ENCODE measurements at regions not wholly inside any gene's neighbourhood (a gene's known extent, or its start where the extent isn't known, plus 50 kb on each side); places are given as distances from the start of the nearest gene placed in this dataset.

DNA sequence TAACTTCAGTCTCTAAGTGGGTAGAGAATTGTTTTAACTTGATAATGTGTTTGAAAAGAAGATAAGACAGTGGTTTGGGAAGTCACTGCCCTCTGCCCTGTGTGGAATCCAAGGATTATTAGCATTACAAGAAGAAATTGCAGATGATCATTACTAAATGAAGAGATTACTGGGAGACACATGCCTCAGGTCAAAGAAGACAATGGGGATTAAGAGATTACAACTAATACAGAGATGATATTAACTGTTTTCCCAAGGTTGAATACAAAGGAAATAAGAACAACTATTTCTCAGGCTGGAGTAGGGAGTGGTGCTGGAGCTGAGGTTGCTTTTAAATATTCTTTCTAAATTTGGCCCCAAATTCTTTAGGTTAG is 166.0 kb downstream of the TRMT11 start:
- DNase-seq: no peak

- no peak for DNase-seq
Measured at GRCh38 chr6:126153661-126154060, 167.3 kb downstream of the TRMT11 start.

DNA sequence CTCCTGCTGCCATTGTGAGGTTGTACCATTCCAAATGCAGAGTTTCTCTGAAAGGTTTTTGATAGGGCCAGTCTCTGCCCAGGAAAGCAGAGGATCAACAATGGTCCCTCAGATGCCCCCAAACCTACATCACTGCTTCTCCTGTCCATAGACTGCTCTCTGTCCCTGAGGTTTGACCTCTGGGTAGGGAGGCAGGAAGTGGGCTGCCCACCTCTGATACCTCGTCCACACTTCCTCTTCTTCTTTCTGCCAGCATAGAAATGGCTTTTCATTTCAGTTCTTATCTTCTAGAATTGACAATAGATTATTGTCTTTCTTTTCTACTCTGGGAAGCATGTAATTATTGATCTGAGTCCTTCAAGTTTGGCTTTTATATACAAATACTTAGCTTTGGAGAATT is 170.6 kb downstream of the TRMT11 start:
- DNase-seq: no peak

DNA sequence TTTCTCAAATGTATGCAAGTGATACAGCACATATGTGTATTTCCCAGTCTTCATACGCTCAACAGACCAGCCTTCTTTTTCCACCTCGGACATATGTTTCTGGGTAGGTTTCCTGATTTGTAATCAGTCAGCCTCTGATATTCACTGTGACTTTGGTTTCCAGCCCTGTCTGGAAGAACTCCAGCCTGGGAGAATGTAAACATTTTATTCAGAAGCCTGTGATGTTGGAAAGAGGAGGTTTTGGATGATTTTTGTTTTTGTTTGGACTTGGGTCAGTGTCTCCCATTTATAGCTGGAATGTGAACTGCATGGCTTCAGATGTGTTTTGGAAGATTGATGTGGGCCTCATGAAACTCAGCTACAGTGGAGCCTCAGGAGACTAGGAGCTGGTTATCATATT is 172.2 kb upstream of the CENPW start:
- no peak for DNase-seq

- no peak for DNase-seq
Measured at GRCh38 chr6:126170433-126170832, 169.5 kb upstream of the CENPW start.

DNA sequence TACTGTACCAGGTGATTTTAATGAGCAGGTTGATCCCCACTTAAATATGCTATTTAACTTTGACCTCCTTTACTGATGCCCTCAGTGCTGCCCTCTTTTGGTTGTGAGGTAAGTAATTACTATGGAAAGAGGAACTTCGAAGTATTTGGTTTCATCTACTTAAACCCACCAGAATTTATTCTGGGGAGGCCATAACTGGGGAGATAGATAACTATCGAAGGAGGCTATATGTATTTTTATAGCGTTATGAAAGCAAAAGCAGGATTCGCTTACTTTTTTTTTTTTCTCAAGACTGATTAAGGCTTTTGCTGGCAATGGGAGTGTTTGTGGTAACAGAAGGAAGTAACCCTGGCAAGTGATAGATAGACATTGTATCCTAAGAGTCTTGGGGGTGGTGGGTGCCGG is 168.9 kb upstream of the CENPW start:
- peak; percentile 11 to 12 for DNase-seq

DNA sequence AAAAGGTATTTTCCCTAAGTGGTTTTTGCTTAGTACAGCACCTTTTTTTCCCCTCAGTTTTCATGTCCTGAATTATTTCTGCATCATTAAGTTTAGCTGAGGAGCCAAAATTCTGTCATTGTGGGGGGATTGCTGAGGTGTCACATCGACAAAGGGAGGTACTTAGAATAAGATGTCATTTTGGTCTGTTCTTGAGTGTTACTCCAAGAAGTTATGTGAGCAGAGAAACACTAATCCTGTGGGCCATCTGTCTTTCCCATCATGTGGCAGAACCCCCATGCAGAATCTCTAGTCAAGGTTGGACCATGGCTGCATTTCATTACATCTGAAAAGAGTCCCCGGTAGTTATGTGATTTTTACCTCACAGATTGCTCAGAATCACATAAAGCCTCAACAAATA is 167.8 kb upstream of the CENPW start:
- DNase-seq: no peak

DNA sequence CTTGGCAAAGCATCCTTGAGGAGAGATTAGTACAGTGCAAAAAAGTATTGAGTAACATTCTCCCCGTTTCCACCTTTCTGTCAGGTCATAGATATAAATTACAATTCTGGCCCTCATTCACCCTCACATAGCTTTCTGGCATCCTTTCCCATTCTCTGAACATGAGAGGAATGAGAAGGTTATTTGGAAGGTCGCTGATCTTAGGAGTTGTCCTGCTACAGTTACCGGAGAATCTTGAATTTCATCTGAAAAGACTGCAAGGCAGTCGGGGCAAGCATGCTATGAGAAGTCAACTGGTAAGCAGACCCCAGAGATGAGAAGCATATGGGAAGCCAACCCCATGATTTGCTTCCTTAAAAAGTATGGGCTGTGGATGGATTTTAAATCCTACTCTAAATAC is 166.7 kb upstream of the CENPW start:
- no peak for DNase-seq

- DNase-seq: no peak
Measured at GRCh38 chr6:126174697-126175096, 165.2 kb upstream of the CENPW start.

GRCh38 chr6:126175251-126175650 is 164.7 kb upstream of the CENPW start:
- DNase-seq: no peak

DNA sequence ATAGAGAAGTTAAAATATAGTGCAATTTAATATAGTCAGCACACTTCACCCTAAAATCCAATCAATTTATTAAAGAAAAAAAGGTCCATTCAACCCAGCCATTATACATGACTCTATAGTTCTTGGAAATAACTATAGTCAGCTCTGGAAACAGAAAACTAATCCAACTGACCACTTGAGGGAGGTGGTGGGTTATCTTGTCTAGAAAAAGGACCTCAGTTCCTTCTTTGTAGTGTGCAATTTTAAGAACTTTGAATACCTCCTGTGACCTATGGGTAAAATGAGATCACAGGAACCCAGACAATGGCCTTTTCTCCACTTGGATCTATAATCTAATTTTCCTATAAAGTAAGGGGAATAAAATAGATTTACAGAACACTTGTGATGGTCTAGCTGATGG is 163.6 kb upstream of the CENPW start:
- DNase-seq: no peak

DNA sequence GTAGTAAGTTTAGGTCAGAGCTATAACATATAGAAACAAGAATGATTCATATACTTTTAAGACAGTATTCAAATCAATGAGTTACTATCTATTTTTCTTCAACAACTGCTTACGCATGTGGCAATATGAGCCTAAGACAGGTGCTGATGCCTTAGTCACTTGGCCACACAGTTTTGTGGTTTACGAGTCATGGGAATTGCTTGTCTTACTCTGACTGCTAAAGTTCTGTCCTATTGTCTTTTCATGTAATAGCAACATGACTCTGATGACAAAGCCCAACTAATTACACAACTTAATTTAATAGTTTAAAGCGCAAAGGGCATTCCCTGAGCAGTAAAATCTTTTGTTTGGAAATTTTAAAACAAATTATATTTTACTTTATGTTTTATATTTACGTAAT is 159.3 kb upstream of the CENPW start:
- DNase-seq: peak; percentile 7 to 39

DNA sequence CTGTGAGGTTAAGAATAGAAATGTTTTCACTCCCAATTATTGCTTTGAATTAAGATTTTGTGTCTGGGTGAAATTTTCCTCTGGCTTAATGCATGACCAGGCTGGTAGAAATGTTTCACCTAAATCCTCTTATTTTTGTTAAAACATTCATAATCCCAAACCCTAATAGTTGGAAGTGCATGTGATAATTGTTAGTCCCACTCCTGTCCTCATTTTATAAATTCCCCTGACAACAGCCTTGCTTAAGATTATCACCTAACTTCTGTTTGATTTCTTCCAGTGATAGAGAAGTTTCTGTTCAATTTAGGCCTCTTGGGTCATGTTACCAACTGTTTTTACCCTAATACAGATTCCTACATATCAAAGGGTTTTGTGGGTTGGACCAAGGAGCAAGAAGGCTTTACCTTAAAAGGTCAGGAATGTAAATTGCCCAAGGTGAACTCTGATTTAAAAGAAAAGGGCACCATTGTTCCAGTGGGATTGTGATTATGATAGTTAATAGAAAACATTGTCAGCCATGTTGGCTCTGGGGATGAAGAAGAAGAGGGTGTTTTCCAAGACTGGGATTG is 158.7 kb upstream of the CENPW start:
- DNase-seq: no peak

GRCh38 chr6:126181890-126182289 is 158.0 kb upstream of the CENPW start:
- no peak for DNase-seq

DNA sequence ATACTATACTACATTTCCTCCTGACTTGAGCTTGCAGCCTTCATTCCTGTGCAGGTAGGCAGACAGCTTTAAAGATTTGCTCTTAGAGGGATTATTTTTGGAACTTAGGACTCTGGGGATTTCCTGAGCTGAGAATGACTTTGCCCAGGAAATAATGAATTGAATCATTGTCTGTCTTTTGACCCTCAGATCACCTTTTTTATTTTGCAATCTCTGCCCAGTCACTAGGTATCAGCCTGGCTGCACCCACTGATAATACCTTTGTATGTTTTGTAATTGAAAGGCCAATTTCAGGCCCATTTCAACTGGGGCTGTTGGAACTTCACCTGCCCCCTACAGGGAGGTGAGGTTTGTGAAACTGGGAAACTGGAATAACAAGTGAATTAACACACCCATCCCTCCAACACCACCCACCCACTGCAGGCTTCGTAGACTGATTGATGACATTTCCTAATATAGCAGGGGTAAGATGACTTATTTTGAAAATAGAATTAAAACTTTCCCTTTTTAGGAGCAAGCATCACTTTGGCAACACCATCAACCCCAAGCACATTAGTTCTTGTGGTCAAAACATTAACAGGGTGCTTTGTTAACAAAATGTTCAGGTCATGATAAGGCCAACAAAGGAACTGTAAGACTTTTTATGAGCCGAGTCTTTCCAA is 157.1 kb upstream of the CENPW start:
- no peak for DNase-seq

GRCh38 chr6:126185774-126186173 is 154.1 kb upstream of the CENPW start:
- DNase-seq: no peak

DNA sequence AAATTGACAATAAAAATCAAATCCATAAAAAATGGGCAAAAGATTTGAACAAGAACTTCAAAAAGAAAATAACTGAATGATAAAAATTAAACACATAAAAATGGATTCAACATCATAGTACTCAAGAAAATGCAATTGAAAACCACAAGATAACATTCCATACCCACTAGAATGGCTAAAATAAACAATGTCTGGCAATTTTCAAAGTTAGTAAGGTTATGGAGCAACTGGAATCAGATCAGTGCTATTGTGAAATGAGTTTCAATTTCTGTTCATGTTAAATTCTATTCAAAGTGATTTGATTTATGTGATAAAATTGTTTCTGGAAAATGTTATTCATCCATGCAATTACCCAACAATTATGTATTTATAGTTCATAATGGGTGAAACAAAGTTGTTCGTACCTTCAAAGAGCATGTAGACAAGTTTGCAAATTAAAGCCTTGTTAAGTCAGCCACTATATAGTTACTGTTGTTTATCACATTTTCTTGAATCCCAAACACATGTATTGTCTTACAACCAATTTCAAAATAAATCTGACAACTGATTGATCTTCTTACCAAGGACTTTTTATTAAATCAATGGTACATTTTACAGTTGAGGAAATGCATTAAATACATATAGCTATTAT is 151.5 kb upstream of the CENPW start:
- no peak for DNase-seq

- no peak for DNase-seq
Measured at GRCh38 chr6:126195625-126196236, 144.2 kb upstream of the CENPW start.

- no peak for DNase-seq
Measured at GRCh38 chr6:126198631-126199030, 141.3 kb upstream of the CENPW start.

- no peak for DNase-seq
Measured at GRCh38 chr6:126199466-126199865, 140.4 kb upstream of the CENPW start.

DNA sequence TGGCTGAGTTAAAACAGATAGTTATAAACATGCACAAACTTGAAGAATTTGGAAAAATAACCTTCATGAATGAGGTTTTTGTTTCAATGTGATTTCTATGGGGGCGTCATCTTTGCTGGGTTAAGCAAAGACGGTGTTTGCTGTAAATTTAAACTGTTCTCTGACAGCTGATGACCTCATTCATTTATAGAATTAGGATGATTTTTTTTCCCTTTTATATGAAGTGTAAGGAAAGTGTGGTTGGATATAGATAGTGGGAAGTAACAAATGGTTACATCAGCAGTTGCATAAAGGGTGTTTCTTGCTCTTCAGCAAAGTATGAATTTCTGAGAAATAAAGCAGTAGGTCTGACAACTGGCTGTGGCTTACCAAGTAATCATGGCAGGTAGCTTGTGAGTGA is 137.2 kb upstream of the CENPW start:
- no peak for DNase-seq

DNA sequence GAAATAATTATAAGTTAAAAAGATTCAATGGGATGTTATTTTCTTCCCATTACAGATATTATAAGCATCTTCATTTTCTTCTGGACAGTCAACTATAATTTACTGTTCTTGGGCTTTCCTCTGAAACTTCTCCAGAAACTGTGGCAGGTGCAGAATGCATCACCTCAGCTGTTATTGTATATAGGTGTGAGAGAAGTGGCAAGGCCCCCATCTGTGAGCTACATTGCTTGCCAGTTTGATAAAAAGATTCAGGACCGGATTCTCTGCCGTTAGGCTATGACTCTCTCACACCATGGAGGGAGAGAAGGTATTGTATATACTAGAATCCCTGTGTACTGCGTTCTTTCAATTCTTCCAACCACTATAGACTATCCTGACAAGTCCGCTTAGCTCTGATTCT is 135.8 kb upstream of the CENPW start:
- DNase-seq: no peak

DNA sequence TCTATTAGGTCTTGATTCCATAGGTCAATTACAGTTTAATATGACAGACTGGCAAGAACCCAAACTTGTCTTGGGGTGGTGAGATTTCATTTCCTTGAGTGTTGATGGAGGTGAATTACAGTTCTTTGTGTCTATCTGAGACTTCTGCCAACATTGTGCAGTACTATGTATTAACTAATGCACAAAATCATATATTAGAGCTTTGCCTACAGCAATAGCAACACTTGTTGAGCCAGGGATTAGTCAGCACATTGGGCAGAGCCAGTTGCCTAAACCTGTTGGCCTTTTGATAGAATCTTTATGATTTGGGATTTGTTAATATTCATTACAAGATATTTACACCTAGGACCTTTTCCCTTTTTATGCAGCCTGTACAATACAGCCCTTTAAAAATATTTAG is 135.3 kb upstream of the CENPW start:
- DNase-seq: no peak

GRCh38 chr6:126206504-126207246 is 133.2 kb upstream of the CENPW start:
- DNase-seq: no peak
